Vagina (tissue), 2 donors: ENCODE measurements at regions not wholly inside any gene's neighbourhood (a gene's known extent, or its start where the extent isn't known, plus 50 kb on each side); places are given as distances from the start of the nearest gene placed in this dataset.

ENCODE experiments used
- CTCF ChIP-seq, 3 experiments: fragments of 450-650 bp in 2 of 3; fragments of 200-600 bp in 1 of 3; sonication (generic) in 1 of 3; IDR thresholded peaks; one replicate each; pipeline ENCODE4 v1.5.1; 2017 to 2019; ENCODE audit warnings: antibody characterized with exemption in 3 of 3, mild to moderate bottlenecking in 2 of 3, moderate library complexity in 2 of 3
- POLR2A ChIP-seq, 2 donors: fragments of 450-650 bp; IDR thresholded peaks; one replicate each; pipeline ENCODE4 v1.6.1; 2017; ENCODE audit warnings: antibody characterized with exemption in 2 of 2, mild to moderate bottlenecking in 2 of 2, moderate library complexity in 2 of 2
- POLR2AphosphoS5 ChIP-seq, 2 donors: sonication (generic); formaldehyde crosslinking; IDR thresholded peaks; one replicate each; pipeline ENCODE4 v1.9.0; 2017; ENCODE audit warnings: antibody characterized with exemption in 2 of 2, mild to moderate bottlenecking in 2 of 2, low read depth in 1 of 2; ENCODE audit not compliant: insufficient read depth in 1 of 2

DNA sequence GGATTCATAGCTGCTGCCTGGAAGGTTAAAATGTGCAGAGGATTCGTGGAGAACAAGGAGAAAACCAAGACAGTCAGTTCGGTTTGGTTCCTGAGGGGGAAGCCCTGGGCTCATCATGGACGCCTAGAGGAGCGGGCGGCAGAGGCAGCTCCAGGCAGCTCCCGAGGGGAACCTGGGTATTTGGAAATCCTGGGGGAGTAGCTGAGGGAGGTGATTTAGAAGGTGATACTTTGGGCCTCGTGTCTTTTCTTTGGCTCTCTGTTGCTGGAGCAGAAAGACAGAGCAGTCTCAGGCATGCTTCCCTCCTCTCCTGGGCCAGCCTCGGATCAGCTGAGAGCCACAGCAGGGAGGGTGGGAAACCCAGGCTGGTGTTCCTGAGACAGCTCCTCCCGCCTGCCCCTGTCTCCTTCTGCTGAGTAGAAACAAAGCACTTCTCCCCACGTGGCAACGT, 139.5 kb downstream of the DLL1 start:
- no peak for TF ChIP-seq CTCF (IDR thresholded peaks at IDR 0.05)
- no peak for TF ChIP-seq POLR2A (IDR thresholded peaks at IDR 0.05)
- TF ChIP-seq POLR2AphosphoS5 (IDR thresholded peaks at IDR 0.05; ENCODE audit: insufficient read depth in 1 of 2, low read depth in 1 of 2), result no peak
